BJ (cell line): ENCODE measurements at regions not wholly inside any gene's neighbourhood (a gene's known extent, or its start where the extent isn't known, plus 50 kb on each side); places are given as distances from the start of the nearest gene placed in this dataset.

ENCODE experiments used
- CTCF ChIA-PET: fragments of 350-600 bp; formaldehyde crosslinking; extraction: SDS; loops from one replicate; lab custom pipeline; 2021; ENCODE audit warnings: antibody characterized with exemption, inconsistent platforms; lab: Yijun Ruan, JAX
- POLR2A ChIA-PET: fragments of 300-600 bp; sonication (Branson Sonifier 250); formaldehyde crosslinking; extraction: SDS; loops from one replicate; lab custom pipeline; 2021; ENCODE audit warnings: antibody characterized with exemption; lab: Charles Lee
- DNase-seq: peaks from one replicate; pipeline ENCODE4 v3.0.0-alpha.2; 2011; ENCODE audit warnings: low read depth
- H3K27me3 ChIP-seq: 2 replicates; pipeline ENCODE4 v1.6.0; 2011; ENCODE audit warnings: low read length; ENCODE audit not compliant: control insufficient read depth, insufficient read depth
- H3K36me3 ChIP-seq: 2 replicates; pipeline ENCODE4 v1.5.1; 2011; ENCODE audit warnings: low read length; ENCODE audit not compliant: control insufficient read depth, insufficient read depth
- H3K4me3 ChIP-seq: 2 replicates; pipeline ENCODE4 v1.5.1; 2011; ENCODE audit warnings: low read depth, mild to moderate bottlenecking, control low read depth, low read length
- TF ChIP-seq, protein P1 (sequence below): IDR thresholded peaks from 2 replicates; pipeline ENCODE4 v1.5.1; 2011; ENCODE audit warnings: low read depth, mild to moderate bottlenecking, control low read depth, inconsistent platforms, low read length, moderate library complexity; ENCODE audit not compliant: insufficient read depth

DNA sequence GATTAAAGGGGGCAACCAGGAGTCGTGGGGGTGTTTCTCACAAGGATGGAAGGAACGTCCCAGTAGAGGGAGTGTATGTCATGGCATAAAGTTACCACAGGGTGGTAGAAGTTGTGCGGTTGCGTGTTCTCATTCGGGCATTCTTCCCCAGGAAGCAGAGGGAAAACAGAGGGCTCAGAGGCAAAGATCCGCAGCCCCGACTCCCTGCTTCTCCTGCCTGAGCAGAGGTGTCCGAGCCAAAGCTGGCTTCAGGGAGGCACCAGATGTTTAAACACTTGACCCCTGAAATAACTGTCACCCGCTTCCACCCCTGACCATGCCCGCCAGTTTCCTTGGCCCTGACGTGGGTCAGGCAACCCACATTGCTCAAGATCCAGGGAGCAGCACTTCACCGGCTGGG is 83.7 kb downstream of the EN1 start:
- TF ChIP-seq, protein P1, sequence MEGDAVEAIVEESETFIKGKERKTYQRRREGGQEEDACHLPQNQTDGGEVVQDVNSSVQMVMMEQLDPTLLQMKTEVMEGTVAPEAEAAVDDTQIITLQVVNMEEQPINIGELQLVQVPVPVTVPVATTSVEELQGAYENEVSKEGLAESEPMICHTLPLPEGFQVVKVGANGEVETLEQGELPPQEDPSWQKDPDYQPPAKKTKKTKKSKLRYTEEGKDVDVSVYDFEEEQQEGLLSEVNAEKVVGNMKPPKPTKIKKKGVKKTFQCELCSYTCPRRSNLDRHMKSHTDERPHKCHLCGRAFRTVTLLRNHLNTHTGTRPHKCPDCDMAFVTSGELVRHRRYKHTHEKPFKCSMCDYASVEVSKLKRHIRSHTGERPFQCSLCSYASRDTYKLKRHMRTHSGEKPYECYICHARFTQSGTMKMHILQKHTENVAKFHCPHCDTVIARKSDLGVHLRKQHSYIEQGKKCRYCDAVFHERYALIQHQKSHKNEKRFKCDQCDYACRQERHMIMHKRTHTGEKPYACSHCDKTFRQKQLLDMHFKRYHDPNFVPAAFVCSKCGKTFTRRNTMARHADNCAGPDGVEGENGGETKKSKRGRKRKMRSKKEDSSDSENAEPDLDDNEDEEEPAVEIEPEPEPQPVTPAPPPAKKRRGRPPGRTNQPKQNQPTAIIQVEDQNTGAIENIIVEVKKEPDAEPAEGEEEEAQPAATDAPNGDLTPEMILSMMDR, result peak; percentile 22; the same call in 1 of the 2 replicates
- ChIA-PET POLR2A (no interaction called here), CTCF (interaction anchor here (0.6 kb wide), 1 partner anchor 721 kb away, joined by 3 read pairs; no protein-coding TSS in a partner anchor)
- peaks cover 14% of the 10 kb centered on the region for H3K27me3 ChIP-seq
- no peaks in the 10 kb centered on the region for H3K36me3 ChIP-seq
- DNase-seq, result no peak
- H3K4me3 ChIP-seq, result no peak overlapping the region

GRCh38 chr2:118762290-118762689 is 85.2 kb downstream of the EN1 start:
- ChIA-PET POLR2A (no interaction called here), CTCF (no interaction called here)
- Histone ChIP-seq H3K36me3 (no peaks in the 10 kb centered on the region), H3K27me3 (peaks cover 14% of the 10 kb centered on the region), H3K4me3 (no peak overlapping the region)
- DNase-seq, result no peak
- TF ChIP-seq, protein P1, result no peak

GRCh38 chr2:118761771-118762170 is 85.7 kb downstream of the EN1 start:
- no peak for DNase-seq
- Histone ChIP-seq H3K36me3 (no peaks in the 10 kb centered on the region), H3K4me3 (no peak overlapping the region), H3K27me3 (peaks cover 14% of the 10 kb centered on the region)
- CTCF ChIA-PET, result no interaction called here
- TF ChIP-seq, protein P1, result no peak
- POLR2A ChIA-PET, result no interaction called here

GRCh38 chr2:118755901-118756300 is 91.5 kb downstream of the EN1 start:
- no peaks in the 10 kb centered on the region for H3K36me3 ChIP-seq
- H3K4me3 ChIP-seq, result no peak overlapping the region
- ChIA-PET CTCF (no interaction called here), POLR2A (no interaction called here)
- peaks cover 4% of the 10 kb centered on the region for H3K27me3 ChIP-seq
- TF ChIP-seq, protein P1, result no peak
- no peak for DNase-seq

GRCh38 chr2:118755384-118755783 is 92.1 kb downstream of the EN1 start:
- H3K36me3 ChIP-seq, result no peaks in the 10 kb centered on the region
- TF ChIP-seq, protein P1, result no peak
- no peak for DNase-seq
- peaks cover 4% of the 10 kb centered on the region for H3K27me3 ChIP-seq
- POLR2A ChIA-PET, result no interaction called here
- CTCF ChIA-PET, result interaction anchor here (1.7 kb wide), 1 partner anchor 12 kb away, joined by 5 read pairs; no protein-coding TSS in a partner anchor
- no peak overlapping the region for H3K4me3 ChIP-seq
